A673 (cell line): ENCODE measurements at regions not wholly inside any gene's neighbourhood (a gene's known extent, or its start where the extent isn't known, plus 50 kb on each side); places are given as distances from the start of the nearest gene placed in this dataset.

Source experiments
- BruUV-seq: library from RNA; stranded (reverse); fragments of 400-500 nt; replicated peaks from 2 replicates; lab custom pipeline; 2021; lab: Mats Ljungman, UMichigan
- CTCF ChIA-PET: fragments of 300-600 bp; sonication (Branson Sonifier 250); formaldehyde crosslinking; loops from one replicate; lab custom pipeline; 2022; ENCODE audit warnings: antibody characterized with exemption; lab: Charles Lee
- POLR2A ChIA-PET: fragments of 300-600 bp; sonication (Branson Sonifier 250); formaldehyde crosslinking; loops from one replicate; lab custom pipeline; 2022; ENCODE audit warnings: antibody characterized with exemption; ENCODE audit not compliant: low non-redundant PET; lab: Charles Lee
- DNase-seq: peaks from one replicate; pipeline ENCODE4 v3.0.0-alpha.2; 2015; ENCODE audit warnings: low spot score
- H3K27ac ChIP-seq: fragments of 200-600 bp; sonication (generic); 2 replicates; pipeline ENCODE4 v1.5.1; 2016; ENCODE audit warnings: mixed run types, low read depth, mild to moderate bottlenecking, mixed read lengths, antibody characterized with exemption, low read length; ENCODE audit not compliant: poor library complexity, severe bottlenecking
- H3K27me3 ChIP-seq: fragments of 200-600 bp; sonication (generic); replicated peaks from 2 replicates; pipeline ENCODE4 v1.6.1; 2017; ENCODE audit warnings: mixed run types, low read depth, mild to moderate bottlenecking, mixed read lengths, antibody characterized with exemption, low read length; ENCODE audit not compliant: insufficient read depth, poor library complexity
- H3K36me3 ChIP-seq: fragments of 200-600 bp; sonication (generic); 2 replicates; pipeline ENCODE4 v1.6.1; 2016; ENCODE audit warnings: mixed run types, mild to moderate bottlenecking, mixed read lengths, antibody characterized with exemption, low read length; ENCODE audit not compliant: insufficient read depth, poor library complexity, severe bottlenecking
- H3K4me1 ChIP-seq: fragments of 200-600 bp; sonication (generic); 2 replicates; pipeline ENCODE4 v1.6.1; 2017; ENCODE audit warnings: mixed run types, mild to moderate bottlenecking, mixed read lengths, antibody characterized with exemption, low read length; ENCODE audit not compliant: insufficient read depth, poor library complexity, severe bottlenecking
- H3K4me3 ChIP-seq: fragments of 200-600 bp; sonication (generic); 2 replicates; pipeline ENCODE4 v1.5.1; 2016; ENCODE audit warnings: low read depth, mixed run types, mild to moderate bottlenecking, mixed read lengths, low read length; ENCODE audit not compliant: poor library complexity, severe bottlenecking
- H3K9me3 ChIP-seq: fragments of 200-600 bp; sonication (generic); 2 replicates; pipeline ENCODE4 v1.6.1; 2016; ENCODE audit warnings: mixed run types, low read depth, mild to moderate bottlenecking, mixed read lengths, antibody characterized with exemption, low read length; ENCODE audit not compliant: poor library complexity, severe bottlenecking
- EZH2 ChIP-seq: fragments of 200-600 bp; sonication (generic); IDR thresholded peaks from 2 replicates; pipeline ENCODE4 v1.6.1; 2017; ENCODE audit warnings: borderline replicate concordance, low read depth, mild to moderate bottlenecking, mixed read lengths, antibody characterized with exemption, low read length; ENCODE audit not compliant: poor library complexity, severe bottlenecking
- intact Hi-C: fragments of 100-400 bp; cut with micrococcal nuclease; formaldehyde crosslinking; loops from one replicate; pipeline ENCODE4 v1.10.0; 2022; ENCODE audit not compliant: unreplicated experiment
- TF ChIP-seq, protein P1 (sequence below): fragments of 300-800, 200-600 bp; sonication (generic); conservative IDR thresholded peaks from 2 replicates; pipeline ENCODE4 v1.5.1; 2017; ENCODE audit warnings: low read depth, mild to moderate bottlenecking, antibody characterized with exemption, low read length, moderate library complexity, mixed read lengths

DNA sequence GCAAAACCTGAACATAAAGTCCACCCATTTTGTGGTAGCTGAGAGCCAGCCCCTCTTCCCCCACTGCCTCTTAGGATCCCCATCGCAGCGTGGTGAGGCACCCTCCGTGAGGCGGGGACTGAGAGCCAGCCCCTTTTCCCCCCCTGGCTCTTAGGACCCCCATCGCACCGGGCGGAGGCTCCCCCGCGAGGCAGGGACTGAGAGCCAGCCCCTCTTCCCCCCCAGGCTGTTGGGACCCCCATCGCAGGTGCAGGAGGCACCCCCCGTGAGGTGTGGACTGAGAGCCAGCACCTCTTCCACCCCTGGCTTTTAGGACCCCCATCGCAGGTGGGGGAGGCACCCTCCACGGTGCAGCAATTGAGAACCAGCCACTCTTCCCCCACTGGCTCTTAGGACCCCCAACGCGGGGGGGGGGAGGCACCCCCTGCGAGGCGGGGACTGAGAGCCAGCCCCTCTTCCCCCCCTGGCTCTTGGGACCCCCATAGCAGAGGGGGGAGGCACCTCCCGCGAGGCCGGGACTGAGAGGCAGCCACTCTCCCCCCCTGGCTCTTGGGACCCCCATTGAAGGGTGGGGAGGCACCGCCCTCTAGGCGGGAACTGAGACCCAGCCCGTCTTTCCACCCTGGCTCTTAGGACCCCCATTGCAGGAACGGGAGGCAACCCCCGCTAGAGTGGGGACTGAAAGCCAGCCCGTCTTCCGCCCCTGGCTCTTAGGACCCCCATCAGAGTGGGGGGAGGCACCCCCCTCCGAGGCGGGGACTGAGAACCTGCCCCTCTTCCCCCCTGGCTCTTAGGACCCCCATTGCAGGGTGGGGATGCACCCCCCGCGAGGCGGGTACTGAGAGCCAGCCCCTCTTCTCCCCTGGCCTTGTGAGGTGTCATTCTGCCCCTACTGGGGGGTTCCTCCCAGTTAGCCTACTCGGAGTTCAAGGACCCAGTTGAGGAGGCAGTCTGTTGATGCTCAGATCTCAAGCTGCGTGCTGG, 366.4 kb upstream of the SPRY2 start:
- CTCF ChIA-PET, result no interaction called here
- intact Hi-C loops, result no loop called here
- TF ChIP-seq EZH2, result no peak
- TF ChIP-seq, protein P1, sequence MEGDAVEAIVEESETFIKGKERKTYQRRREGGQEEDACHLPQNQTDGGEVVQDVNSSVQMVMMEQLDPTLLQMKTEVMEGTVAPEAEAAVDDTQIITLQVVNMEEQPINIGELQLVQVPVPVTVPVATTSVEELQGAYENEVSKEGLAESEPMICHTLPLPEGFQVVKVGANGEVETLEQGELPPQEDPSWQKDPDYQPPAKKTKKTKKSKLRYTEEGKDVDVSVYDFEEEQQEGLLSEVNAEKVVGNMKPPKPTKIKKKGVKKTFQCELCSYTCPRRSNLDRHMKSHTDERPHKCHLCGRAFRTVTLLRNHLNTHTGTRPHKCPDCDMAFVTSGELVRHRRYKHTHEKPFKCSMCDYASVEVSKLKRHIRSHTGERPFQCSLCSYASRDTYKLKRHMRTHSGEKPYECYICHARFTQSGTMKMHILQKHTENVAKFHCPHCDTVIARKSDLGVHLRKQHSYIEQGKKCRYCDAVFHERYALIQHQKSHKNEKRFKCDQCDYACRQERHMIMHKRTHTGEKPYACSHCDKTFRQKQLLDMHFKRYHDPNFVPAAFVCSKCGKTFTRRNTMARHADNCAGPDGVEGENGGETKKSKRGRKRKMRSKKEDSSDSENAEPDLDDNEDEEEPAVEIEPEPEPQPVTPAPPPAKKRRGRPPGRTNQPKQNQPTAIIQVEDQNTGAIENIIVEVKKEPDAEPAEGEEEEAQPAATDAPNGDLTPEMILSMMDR, result no peak
- no peak for DNase-seq
- Histone ChIP-seq H3K27ac (no peak overlapping the region), H3K9me3 (no peaks in the 10 kb centered on the region), H3K4me3 (no peak overlapping the region), H3K27me3 (no peaks in the 10 kb centered on the region), H3K36me3 (no peaks in the 10 kb centered on the region), H3K4me1 (no peaks in the 10 kb centered on the region)
- POLR2A ChIA-PET, result no interaction called here
- BruUV-seq, result no TSS peak

DNA sequence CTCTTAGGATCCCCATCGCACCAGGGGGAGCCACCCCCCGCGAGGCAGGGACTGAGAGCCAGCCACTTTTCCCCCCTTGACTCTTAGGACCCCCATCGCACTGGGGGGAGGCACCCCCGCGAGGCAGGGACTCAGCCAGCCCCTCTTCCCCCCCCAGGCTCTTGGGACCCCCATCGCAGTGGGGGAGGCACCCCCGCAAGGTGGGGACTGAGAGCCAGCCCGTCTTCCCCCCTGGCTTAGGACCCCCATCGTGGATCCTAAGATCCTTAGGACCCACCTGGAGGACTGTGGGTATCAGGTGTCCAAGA, 365.2 kb upstream of the SPRY2 start:
- Histone ChIP-seq H3K27me3 (no peaks in the 10 kb centered on the region), H3K4me1 (no peaks in the 10 kb centered on the region), H3K4me3 (no peak overlapping the region), H3K36me3 (no peaks in the 10 kb centered on the region), H3K9me3 (no peaks in the 10 kb centered on the region), H3K27ac (no peak overlapping the region)
- no peak for TF ChIP-seq EZH2
- TF ChIP-seq, protein P1, result no peak
- POLR2A ChIA-PET, result no interaction called here
- no peak for DNase-seq
- BruUV-seq, result no TSS peak
- CTCF ChIA-PET, result no interaction called here
- intact Hi-C loops, result no loop called here

DNA sequence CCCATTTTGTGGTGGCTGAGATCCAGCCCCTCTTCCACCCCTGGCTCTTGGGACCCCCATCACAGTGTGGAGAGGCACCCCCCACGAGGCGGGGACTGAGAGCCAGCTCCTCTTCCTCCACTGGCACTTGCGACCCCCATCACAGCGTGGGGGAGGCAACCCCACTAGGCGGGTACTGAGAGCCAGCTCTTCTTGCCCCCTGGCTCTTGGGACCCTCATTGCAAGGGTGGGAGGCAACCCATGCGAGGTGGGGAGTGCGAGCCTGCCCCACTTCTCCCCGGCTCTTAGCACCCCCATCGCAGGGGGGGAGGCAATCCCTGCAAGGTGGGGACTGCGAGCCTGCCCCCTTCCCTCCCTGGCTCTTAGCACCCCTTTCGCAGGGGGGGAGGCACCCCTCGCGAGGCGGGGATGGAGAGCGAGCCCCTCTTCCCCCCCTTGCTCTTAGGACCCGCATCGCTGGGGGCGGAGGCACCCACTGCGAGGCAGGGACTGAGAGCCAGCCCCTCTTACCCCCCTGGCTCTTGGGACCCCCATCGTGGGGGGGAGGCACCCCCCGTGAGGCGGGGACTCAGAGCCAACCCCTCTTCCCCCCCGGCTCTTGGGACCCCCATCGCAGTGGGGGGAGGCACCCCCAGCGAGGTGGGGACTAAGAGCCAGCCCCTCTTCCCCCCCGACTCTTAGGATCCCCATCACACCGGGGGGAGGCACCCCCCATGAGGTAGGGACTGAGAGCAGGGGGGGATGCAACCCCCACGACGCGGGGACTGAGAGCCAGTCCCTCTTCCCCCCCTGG, 364.6 kb upstream of the SPRY2 start:
- no peak overlapping the region for H3K4me3 ChIP-seq
- intact Hi-C loops, result no loop called here
- no peaks in the 10 kb centered on the region for H3K27me3 ChIP-seq
- no peaks in the 10 kb centered on the region for H3K4me1 ChIP-seq
- no peak for DNase-seq
- no TSS peak for BruUV-seq
- no peaks in the 10 kb centered on the region for H3K36me3 ChIP-seq
- no peaks in the 10 kb centered on the region for H3K9me3 ChIP-seq
- no peak overlapping the region for H3K27ac ChIP-seq
- ChIA-PET POLR2A (no interaction called here), CTCF (no interaction called here)
- TF ChIP-seq, protein P1, result no peak
- TF ChIP-seq EZH2, result no peak
